HL-60 (cell line): ENCODE measurements at regions not wholly inside any gene's neighbourhood (a gene's known extent, or its start where the extent isn't known, plus 50 kb on each side); places are given as distances from the start of the nearest gene placed in this dataset.

ENCODE experiments used
- DNase-seq, 2 experiments: peaks; one replicate each; pipeline ENCODE4 v3.0.0-alpha.2; 2010 to 2020; ENCODE audit warnings: low read depth in 1 of 2, low spot score in 1 of 2
- H3K27ac ChIP-seq: fragments of 250-450 bp; sonication (Bioruptor Pico); replicated peaks from 2 replicates; pipeline ENCODE4 v1.5.1; 2020; ENCODE audit warnings: mild to moderate bottlenecking, moderate library complexity
- H3K27me3 ChIP-seq: fragments of 250-450 bp; sonication (Bioruptor Pico); 2 replicates; pipeline ENCODE4 v1.5.1; 2021; ENCODE audit warnings: mild to moderate bottlenecking, moderate library complexity; ENCODE audit not compliant: insufficient read depth, poor library complexity, severe bottlenecking
- H3K4me3 ChIP-seq: replicated peaks from 2 replicates; pipeline ENCODE4 v1.5.1; 2011; ENCODE audit warnings: mild to moderate bottlenecking, control low read depth, low read length; ENCODE audit not compliant: insufficient read depth
- GABPA ChIP-seq: IDR thresholded peaks from 2 replicates; pipeline ENCODE4 v1.6.1; 2012; ENCODE audit warnings: low read depth
- POLR2AphosphoS5 ChIP-seq: IDR thresholded peaks from 2 replicates; pipeline ENCODE4 v1.6.1; 2012; ENCODE audit warnings: low read depth
- REST ChIP-seq: IDR thresholded peaks from 2 replicates; pipeline ENCODE4 v1.6.1; 2012; ENCODE audit warnings: low read depth; ENCODE audit not compliant: insufficient replicate concordance
- SPI1 ChIP-seq: IDR thresholded peaks from 2 replicates; pipeline ENCODE4 v1.6.1; 2012; ENCODE audit warnings: low read depth, mild to moderate bottlenecking, borderline replicate concordance
- TF ChIP-seq, protein P1 (sequence below): IDR thresholded peaks from one replicate; pipeline ENCODE4 v1.5.1; 2011; ENCODE audit warnings: low read length, control low read depth, inconsistent platforms; ENCODE audit not compliant: insufficient read depth

DNA sequence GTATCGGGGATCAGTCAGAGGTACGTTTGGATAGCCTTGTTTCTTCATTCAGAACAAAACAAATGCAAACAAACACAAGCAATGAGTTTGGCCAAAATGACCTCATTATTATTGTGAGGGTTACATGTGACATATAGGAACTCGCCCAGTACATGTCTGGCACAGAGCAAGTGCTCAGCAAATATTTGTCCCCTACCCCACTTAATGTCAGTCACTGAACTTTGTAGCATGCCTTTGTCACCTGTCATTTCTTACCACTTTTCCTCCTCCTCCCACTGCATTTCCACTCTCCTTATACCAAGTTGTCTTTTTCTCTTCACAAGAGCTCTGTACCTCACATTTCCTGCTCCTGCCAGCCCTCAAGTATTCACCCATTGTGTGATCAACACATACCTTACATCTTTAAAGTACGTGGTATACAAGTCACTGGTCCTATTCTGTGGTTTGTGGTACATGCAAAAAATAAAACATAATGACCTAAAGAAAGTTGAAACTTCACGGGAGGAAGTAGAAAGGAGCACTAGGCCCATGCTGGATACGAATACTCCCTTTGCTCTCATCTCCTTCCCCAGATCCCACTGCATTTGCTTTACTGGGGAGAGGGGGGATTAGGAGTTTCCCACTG is 236.0 kb downstream of the INHBA start:
- Histone ChIP-seq H3K27me3 (no peaks in the 10 kb centered on the region), H3K27ac (no peak overlapping the region), H3K4me3 (no peak overlapping the region)
- no peak for DNase-seq
- no peak for TF ChIP-seq SPI1
- TF ChIP-seq GABPA, result no peak
- no peak for TF ChIP-seq REST
- TF ChIP-seq, protein P1, sequence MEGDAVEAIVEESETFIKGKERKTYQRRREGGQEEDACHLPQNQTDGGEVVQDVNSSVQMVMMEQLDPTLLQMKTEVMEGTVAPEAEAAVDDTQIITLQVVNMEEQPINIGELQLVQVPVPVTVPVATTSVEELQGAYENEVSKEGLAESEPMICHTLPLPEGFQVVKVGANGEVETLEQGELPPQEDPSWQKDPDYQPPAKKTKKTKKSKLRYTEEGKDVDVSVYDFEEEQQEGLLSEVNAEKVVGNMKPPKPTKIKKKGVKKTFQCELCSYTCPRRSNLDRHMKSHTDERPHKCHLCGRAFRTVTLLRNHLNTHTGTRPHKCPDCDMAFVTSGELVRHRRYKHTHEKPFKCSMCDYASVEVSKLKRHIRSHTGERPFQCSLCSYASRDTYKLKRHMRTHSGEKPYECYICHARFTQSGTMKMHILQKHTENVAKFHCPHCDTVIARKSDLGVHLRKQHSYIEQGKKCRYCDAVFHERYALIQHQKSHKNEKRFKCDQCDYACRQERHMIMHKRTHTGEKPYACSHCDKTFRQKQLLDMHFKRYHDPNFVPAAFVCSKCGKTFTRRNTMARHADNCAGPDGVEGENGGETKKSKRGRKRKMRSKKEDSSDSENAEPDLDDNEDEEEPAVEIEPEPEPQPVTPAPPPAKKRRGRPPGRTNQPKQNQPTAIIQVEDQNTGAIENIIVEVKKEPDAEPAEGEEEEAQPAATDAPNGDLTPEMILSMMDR, result no peak

- TF ChIP-seq SPI1, result no peak
- TF ChIP-seq GABPA, result no peak
- no peak for TF ChIP-seq POLR2AphosphoS5
- TF ChIP-seq, protein P1, result no peak
- TF ChIP-seq REST, result no peak
- H3K27me3 ChIP-seq, result no peaks in the 10 kb centered on the region
- no peak for DNase-seq
- H3K4me3 ChIP-seq, result no peak overlapping the region
- no peak overlapping the region for H3K27ac ChIP-seq
Measured at GRCh38 chr7:41465571-41465970, 237.3 kb downstream of the INHBA start.

DNA sequence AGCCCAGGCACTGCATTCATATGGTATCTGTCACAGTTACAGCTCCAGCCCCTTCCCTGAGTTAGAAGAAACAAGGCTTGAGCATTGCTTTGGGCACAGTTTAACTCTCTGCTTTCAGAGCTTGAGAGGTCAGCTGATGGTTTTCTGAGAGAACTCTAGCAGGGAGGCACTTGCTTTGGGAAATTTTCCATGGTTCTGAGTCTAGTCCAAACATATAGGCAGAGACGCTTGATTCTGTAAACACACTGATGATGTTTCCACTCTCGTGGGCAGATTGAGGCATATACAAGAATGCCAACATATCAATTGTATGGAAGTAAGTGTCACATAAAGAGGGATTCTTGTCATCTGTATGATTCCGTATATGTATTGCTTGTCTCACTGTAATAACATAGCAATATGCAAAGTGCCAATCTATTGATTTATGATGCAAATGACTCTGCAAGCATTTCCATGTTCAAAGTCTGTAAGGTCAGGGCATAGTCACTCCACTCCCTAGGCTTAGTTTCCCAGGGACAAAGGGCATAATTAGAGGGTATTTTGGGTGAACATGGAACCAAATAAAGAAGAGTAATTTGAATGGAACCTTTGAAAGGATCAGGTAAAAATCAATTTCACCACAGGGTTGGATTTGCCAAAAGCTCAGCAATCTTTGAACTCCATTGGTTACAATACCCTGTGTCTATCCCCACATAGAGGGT is 239.0 kb downstream of the INHBA start:
- Histone ChIP-seq H3K4me3 (no peak overlapping the region), H3K27ac (no peak overlapping the region), H3K27me3 (no peaks in the 10 kb centered on the region)
- no peak for DNase-seq
- TF ChIP-seq REST (no peak), SPI1 (no peak), POLR2AphosphoS5 (no peak), GABPA (no peak)
- TF ChIP-seq, protein P1, result no peak
